ENCODE measurements at regions not wholly inside any gene's neighbourhood (a gene's known extent, or its start where the extent isn't known, plus 50 kb on each side); places are given as distances from the start of the nearest gene placed in this dataset.

DNA sequence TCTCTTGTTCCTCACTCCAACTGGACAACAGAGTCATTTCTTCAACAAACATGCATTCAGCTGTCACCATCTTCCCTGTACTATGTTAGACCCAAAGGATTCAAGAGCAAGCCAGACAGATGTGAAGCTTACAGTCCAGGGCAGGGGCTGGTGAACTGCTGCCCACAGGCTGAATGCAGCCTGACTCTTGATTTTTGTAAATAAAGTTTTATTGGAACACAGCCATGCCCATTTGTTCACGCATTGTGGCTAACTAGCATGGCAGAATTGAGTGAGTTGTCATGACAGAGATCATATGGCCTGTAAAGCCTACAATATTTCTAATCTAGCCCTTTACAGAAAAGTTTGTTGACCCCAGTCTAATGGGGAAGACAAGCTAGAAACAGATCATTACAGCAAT, 208.7 kb downstream of the EMX2 start:
- Mint-ChIP-seq H3K4me3 (no peak overlapping the region), H3K27ac (ENCODE audit: low read depth) (no peak overlapping the region), H3K36me3 (ENCODE audit: insufficient read depth) (no peaks in the 10 kb centered on the region), H3K4me1 (no peaks in the 10 kb centered on the region), H3K9me3 (no peaks in the 10 kb centered on the region), H3K27me3 (peaks cover 7% of the 10 kb centered on the region)
- no peak for ATAC-seq (replicated peaks; ENCODE audit: extremely low read depth, poor library complexity, severe bottlenecking)
- DNase-seq (ENCODE audit: low spot score in 2 of 2) = no peak

DNA sequence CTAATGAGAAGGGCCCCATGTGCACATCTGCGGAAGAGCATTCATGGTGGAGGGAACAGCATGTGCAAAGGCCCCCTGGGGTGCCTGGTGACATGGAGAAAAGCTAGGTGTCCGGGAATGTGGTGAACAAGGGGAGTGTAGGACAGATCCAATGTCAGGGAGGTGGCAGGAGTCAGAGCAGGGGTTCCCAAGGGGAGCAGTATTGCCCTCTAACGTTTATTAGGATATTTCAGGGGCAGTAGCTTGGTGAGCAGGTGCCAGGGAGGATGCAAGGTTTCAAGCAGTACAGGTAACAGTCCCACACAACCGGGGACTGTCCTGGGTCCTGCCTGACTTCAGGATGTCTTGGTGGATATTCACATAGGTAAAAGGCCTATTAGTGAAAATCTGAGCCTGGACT, 209.6 kb downstream of the EMX2 start:
- no peaks in the 10 kb centered on the region for H3K9me3 Mint-ChIP-seq
- H3K4me1 Mint-ChIP-seq = no peaks in the 10 kb centered on the region
- H3K4me3 Mint-ChIP-seq = no peak overlapping the region
- peaks cover 7% of the 10 kb centered on the region for H3K27me3 Mint-ChIP-seq
- H3K27ac Mint-ChIP-seq (ENCODE audit: low read depth) = no peak overlapping the region
- DNase-seq (ENCODE audit: low spot score in 2 of 2) (no peak), ATAC-seq (replicated peaks; ENCODE audit: extremely low read depth, poor library complexity, severe bottlenecking) (no peak)
- H3K36me3 Mint-ChIP-seq (ENCODE audit: insufficient read depth) = no peaks in the 10 kb centered on the region

- no peaks in the 10 kb centered on the region for H3K27me3 Mint-ChIP-seq
- no peaks in the 10 kb centered on the region for H3K9me3 Mint-ChIP-seq
- no peaks in the 10 kb centered on the region for H3K4me1 Mint-ChIP-seq
Observed at GRCh38 chr10:117754770-117755658, 212.5 kb downstream of the EMX2 start.

GRCh38 chr10:117755659-117756014, 213.1 kb downstream of the EMX2 start:
- Mint-ChIP-seq H3K36me3 (ENCODE audit: insufficient read depth) (no peaks in the 10 kb centered on the region), H3K27me3 (peaks cover 4% of the 10 kb centered on the region), H3K4me3 (no peak overlapping the region), H3K9me3 (no peaks in the 10 kb centered on the region), H3K4me1 (no peaks in the 10 kb centered on the region), H3K27ac (ENCODE audit: low read depth) (no peak overlapping the region)
- ATAC-seq (replicated peaks; ENCODE audit: extremely low read depth, poor library complexity, severe bottlenecking) (no peak), DNase-seq (ENCODE audit: low spot score in 2 of 2) (no peak)

More at GRCh38 chr10:117754770-117755658, 212.5 kb downstream of the EMX2 start:
- ATAC-seq (replicated peaks; ENCODE audit: extremely low read depth, poor library complexity, severe bottlenecking) (no peak), DNase-seq (ENCODE audit: low spot score in 2 of 2) (no peak)
- H3K4me3 Mint-ChIP-seq = no peak overlapping the region
- no peak overlapping the region for H3K27ac Mint-ChIP-seq (ENCODE audit: low read depth)
- H3K36me3 Mint-ChIP-seq (ENCODE audit: insufficient read depth) = no peaks in the 10 kb centered on the region

GRCh38 chr10:117757086-117757720, 214.7 kb downstream of the EMX2 start:
- H3K36me3 Mint-ChIP-seq (ENCODE audit: insufficient read depth) = no peaks in the 10 kb centered on the region
- H3K9me3 Mint-ChIP-seq = no peaks in the 10 kb centered on the region
- no peak overlapping the region for H3K4me3 Mint-ChIP-seq
- H3K27me3 Mint-ChIP-seq = peaks cover 19% of the 10 kb centered on the region
- DNase-seq (ENCODE audit: low spot score in 2 of 2) (no peak), ATAC-seq (replicated peaks; ENCODE audit: extremely low read depth, poor library complexity, severe bottlenecking) (no peak)
- H3K4me1 Mint-ChIP-seq = no peaks in the 10 kb centered on the region
- no peak overlapping the region for H3K27ac Mint-ChIP-seq (ENCODE audit: low read depth)

- ATAC-seq (replicated peaks; ENCODE audit: extremely low read depth, poor library complexity, severe bottlenecking) (no peak), DNase-seq (ENCODE audit: low spot score in 2 of 2) (no peak)
- Mint-ChIP-seq H3K4me3 (no peak overlapping the region), H3K27me3 (peaks cover 39% of the 10 kb centered on the region), H3K27ac (ENCODE audit: low read depth) (no peak overlapping the region), H3K36me3 (ENCODE audit: insufficient read depth) (no peaks in the 10 kb centered on the region), H3K9me3 (no peaks in the 10 kb centered on the region), H3K4me1 (no peaks in the 10 kb centered on the region)
Observed at GRCh38 chr10:117759266-117759665, 216.7 kb downstream of the EMX2 start.

- H3K27ac Mint-ChIP-seq (ENCODE audit: low read depth) = no peak overlapping the region
- ATAC-seq (replicated peaks; ENCODE audit: extremely low read depth, poor library complexity, severe bottlenecking) (no peak), DNase-seq (ENCODE audit: low spot score in 2 of 2) (no peak)
- H3K9me3 Mint-ChIP-seq = no peaks in the 10 kb centered on the region
- H3K36me3 Mint-ChIP-seq (ENCODE audit: insufficient read depth) = no peaks in the 10 kb centered on the region
- H3K27me3 Mint-ChIP-seq = peaks cover 49% of the 10 kb centered on the region
- no peaks in the 10 kb centered on the region for H3K4me1 Mint-ChIP-seq
- H3K4me3 Mint-ChIP-seq = no peak overlapping the region
Observed at GRCh38 chr10:117761695-117762094, 219.1 kb downstream of the EMX2 start.

GRCh38 chr10:117762126-117762818, 219.7 kb downstream of the EMX2 start:
- Mint-ChIP-seq H3K4me3 (no peak overlapping the region), H3K36me3 (ENCODE audit: insufficient read depth) (no peaks in the 10 kb centered on the region), H3K27me3 (peaks cover 49% of the 10 kb centered on the region), H3K27ac (ENCODE audit: low read depth) (no peak overlapping the region), H3K9me3 (no peaks in the 10 kb centered on the region), H3K4me1 (no peaks in the 10 kb centered on the region)
- ATAC-seq (replicated peaks; ENCODE audit: extremely low read depth, poor library complexity, severe bottlenecking) = no peak
- DNase-seq (ENCODE audit: low spot score in 2 of 2) = no peak

DNA sequence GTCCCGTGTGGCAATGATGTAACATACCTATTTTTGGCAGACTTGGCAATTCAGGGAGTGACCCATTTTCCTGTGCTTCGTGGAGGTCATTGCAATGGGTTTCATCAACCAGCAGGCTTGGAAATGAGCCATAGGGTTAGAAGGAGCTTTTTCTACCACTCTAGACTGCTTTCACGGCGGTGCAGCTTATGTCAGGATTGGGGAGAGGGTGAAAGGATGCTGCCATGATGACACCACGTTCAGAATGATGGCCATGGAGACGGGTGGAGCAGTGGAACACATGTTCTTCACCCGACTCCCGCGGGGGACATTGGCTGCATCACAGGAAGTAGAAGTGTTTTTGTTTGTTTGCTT, 220.2 kb downstream of the EMX2 start:
- no peak overlapping the region for H3K4me3 Mint-ChIP-seq
- peaks cover 49% of the 10 kb centered on the region for H3K27me3 Mint-ChIP-seq
- no peaks in the 10 kb centered on the region for H3K9me3 Mint-ChIP-seq
- no peaks in the 10 kb centered on the region for H3K36me3 Mint-ChIP-seq (ENCODE audit: insufficient read depth)
- ATAC-seq (replicated peaks; ENCODE audit: extremely low read depth, poor library complexity, severe bottlenecking) (no peak), DNase-seq (ENCODE audit: low spot score in 2 of 2) (no peak)
- no peak overlapping the region for H3K27ac Mint-ChIP-seq (ENCODE audit: low read depth)
- no peaks in the 10 kb centered on the region for H3K4me1 Mint-ChIP-seq

DNA sequence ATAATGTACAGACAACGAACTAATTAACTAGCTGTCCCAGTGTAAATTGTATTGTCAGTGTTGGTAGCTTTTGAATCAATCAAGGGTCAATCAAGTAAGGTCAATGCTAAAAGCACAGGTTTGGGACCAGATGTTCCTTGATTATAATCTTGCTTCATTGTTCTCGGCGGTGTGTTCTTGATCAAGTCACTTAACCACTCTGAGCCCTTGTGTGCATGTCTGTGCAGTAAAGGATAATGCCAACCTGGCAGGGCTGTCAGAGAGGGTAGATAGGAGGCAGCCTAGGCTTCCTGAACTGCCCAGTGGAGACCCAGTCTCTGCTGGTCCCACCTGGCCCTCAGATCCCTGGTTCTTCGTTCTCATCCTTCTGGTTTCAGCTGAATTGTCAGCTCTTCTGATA, 221.0 kb downstream of the EMX2 start:
- Mint-ChIP-seq H3K27me3 (peaks cover 49% of the 10 kb centered on the region), H3K36me3 (ENCODE audit: insufficient read depth) (no peaks in the 10 kb centered on the region), H3K4me1 (no peaks in the 10 kb centered on the region), H3K4me3 (no peak overlapping the region), H3K27ac (ENCODE audit: low read depth) (no peak overlapping the region), H3K9me3 (no peaks in the 10 kb centered on the region)
- DNase-seq (ENCODE audit: low spot score in 2 of 2) (no peak), ATAC-seq (replicated peaks; ENCODE audit: extremely low read depth, poor library complexity, severe bottlenecking) (no peak)

- Mint-ChIP-seq H3K4me1 (no peaks in the 10 kb centered on the region), H3K36me3 (ENCODE audit: insufficient read depth) (no peaks in the 10 kb centered on the region), H3K4me3 (no peak overlapping the region), H3K27me3 (peaks cover 18% of the 10 kb centered on the region), H3K9me3 (no peaks in the 10 kb centered on the region), H3K27ac (ENCODE audit: low read depth) (no peak overlapping the region)
- ATAC-seq (replicated peaks; ENCODE audit: extremely low read depth, poor library complexity, severe bottlenecking) (no peak), DNase-seq (ENCODE audit: low spot score in 2 of 2) (no peak)
Observed at GRCh38 chr10:117768333-117769042, 225.9 kb downstream of the EMX2 start.

DNA sequence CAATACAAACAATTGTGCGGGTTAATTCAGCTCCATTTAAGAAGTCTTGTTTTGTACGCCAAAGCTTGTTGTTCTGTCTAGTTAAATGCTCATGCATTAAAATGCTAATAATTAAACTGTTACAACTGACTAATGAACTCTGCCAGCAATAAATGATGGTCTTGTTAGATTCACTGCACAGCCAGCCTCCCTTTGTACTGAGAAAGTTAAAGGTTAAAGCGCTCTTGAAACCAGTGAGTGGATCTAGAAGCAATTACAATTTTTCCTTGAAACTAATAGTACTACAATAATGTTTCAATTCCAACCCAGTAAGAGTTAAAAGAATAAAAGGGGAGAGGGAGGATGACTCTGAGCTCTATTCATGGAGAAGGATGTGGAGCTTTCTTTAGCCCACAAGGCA, 233.0 kb downstream of the EMX2 start:
- Mint-ChIP-seq H3K36me3 (ENCODE audit: insufficient read depth) (no peaks in the 10 kb centered on the region), H3K4me3 (no peak overlapping the region), H3K4me1 (no peaks in the 10 kb centered on the region), H3K9me3 (no peaks in the 10 kb centered on the region), H3K27me3 (no peaks in the 10 kb centered on the region), H3K27ac (ENCODE audit: low read depth) (no peak overlapping the region)
- no peak for ATAC-seq (replicated peaks; ENCODE audit: extremely low read depth, poor library complexity, severe bottlenecking)
- DNase-seq (ENCODE audit: low spot score in 2 of 2) = no peak

Data from central memory CD8-positive, alpha-beta T cell (primary cell).